Gastroesophageal sphincter (tissue), 4 donors: ENCODE measurements at regions not wholly inside any gene's neighbourhood (a gene's known extent, or its start where the extent isn't known, plus 50 kb on each side); places are given as distances from the start of the nearest gene placed in this dataset.

Experiments
- ATAC-seq: fragments of 150-250 bp; one replicate; pipeline ENCODE4 v1.9.1; 2016; ENCODE audit warnings: mild to moderate bottlenecking, moderate library complexity
- H3K27ac ChIP-seq, 4 donors: fragments of 200-600 bp; sonication (generic) in 3 of 4; 1 replicate in 3 of 4; 2 replicates in 1 of 4; pipeline ENCODE4 v1.5.1; 2016 to 2019
- H3K27me3 ChIP-seq: fragments of 200-600 bp; sonication (generic); one replicate; pipeline ENCODE4 v1.5.1; 2019
- H3K36me3 ChIP-seq, 2 donors: fragments of 200-600 bp; sonication (generic); one replicate each; pipeline ENCODE4 v1.5.1; 2019; ENCODE audit warnings: control low read depth in 1 of 2
- H3K4me1 ChIP-seq, 3 donors: fragments of 200-600 bp; sonication (generic); 1 replicate in 2 of 3; 2 replicates in 1 of 3; pipeline ENCODE4 v1.5.1; 2016 to 2019; ENCODE audit warnings: control low read depth in 2 of 3
- H3K4me3 ChIP-seq, 2 donors: fragments of 200-600 bp; sonication (generic); one replicate each; pipeline ENCODE4 v1.5.1; 2019; ENCODE audit warnings: mild to moderate bottlenecking in 1 of 2, moderate library complexity in 1 of 2
- H3K9me3 ChIP-seq, 3 donors: fragments of 200-600 bp; sonication (generic); one replicate each; pipeline ENCODE4 v1.5.1; 2017 to 2019; ENCODE audit warnings: control low read depth in 2 of 3
- EP300 ChIP-seq: sonication (generic); formaldehyde crosslinking; IDR thresholded peaks from one replicate; pipeline ENCODE4 v1.6.1; 2017; ENCODE audit warnings: antibody characterized with exemption, mild to moderate bottlenecking
- POLR2A ChIP-seq, 2 donors: fragments of 450-650 bp; IDR thresholded peaks; one replicate each; pipeline ENCODE4 v1.6.1; 2017; ENCODE audit warnings: antibody characterized with exemption in 2 of 2, mild to moderate bottlenecking in 2 of 2, moderate library complexity in 1 of 2
- POLR2AphosphoS5 ChIP-seq: sonication (generic); formaldehyde crosslinking; IDR thresholded peaks from one replicate; pipeline ENCODE4 v1.6.1; 2017; ENCODE audit warnings: antibody characterized with exemption
- WGBS, 2 donors: methylation state at CpG; one replicate each; pipeline ENCODE4 v1.1.5; 2018; ENCODE audit warnings: low coverage in 1 of 2; 5-methylcytosine and 5-hydroxymethylcytosine counted together
- TF ChIP-seq, protein P1 (sequence below), 4 experiments: fragments of 200-600 bp in 2 of 4; fragments of 450-650 bp in 2 of 4; sonication (generic) in 1 of 4; IDR thresholded peaks; one replicate each; pipeline ENCODE4 v1.5.1; 2017 to 2019; ENCODE audit warnings: antibody characterized with exemption in 4 of 4, mild to moderate bottlenecking in 2 of 4, moderate library complexity in 2 of 4

DNA sequence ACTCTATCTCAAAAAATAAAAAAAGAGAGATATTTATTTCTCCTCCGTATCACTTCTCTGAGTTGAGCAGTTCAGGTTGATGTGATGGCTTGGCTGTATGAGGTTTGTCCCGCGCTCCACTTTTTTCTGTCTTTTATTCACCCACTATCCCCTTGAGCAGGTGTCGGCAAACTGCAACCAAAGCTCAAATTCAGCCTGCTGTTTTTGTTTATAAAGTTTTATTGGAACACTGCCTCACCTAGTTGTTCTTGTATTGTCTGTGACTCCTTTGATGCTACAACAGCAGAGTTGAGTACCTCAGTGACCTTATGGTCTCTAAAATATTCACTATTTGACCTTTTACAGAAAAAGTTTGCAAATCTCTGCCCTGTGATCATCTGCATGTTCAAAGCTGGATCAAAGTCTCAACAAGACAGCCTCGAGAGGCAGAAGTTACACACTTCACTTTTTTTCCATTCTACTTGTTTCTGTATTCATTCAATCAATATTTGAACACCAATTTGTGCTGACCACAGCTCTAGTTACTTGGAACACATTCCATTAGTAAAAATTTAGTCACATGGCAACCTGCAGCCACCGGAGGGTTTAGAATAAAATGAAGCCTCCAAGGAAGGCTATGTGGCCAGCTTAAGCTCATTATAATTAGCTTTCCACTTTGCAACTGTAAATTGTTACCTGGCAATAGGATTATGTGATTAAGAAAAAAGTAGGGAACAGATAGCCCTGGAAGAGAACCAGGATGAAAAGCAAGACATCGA lies 945.8 kb downstream of the KCNJ2 start:
- no peaks in the 10 kb centered on the region for H3K4me1 ChIP-seq
- no peak for ATAC-seq
- no peaks in the 10 kb centered on the region for H3K36me3 ChIP-seq
- H3K27me3 ChIP-seq, result peaks cover 10% of the 10 kb centered on the region
- 77 to 79% methylated on average over 7 of the region's 7 CpGs for WGBS, 2 donors
- TF ChIP-seq EP300 (no peak), POLR2A (IDR thresholded peaks at IDR 0.05) (no peak), POLR2AphosphoS5 (no peak)
- TF ChIP-seq, protein P1, sequence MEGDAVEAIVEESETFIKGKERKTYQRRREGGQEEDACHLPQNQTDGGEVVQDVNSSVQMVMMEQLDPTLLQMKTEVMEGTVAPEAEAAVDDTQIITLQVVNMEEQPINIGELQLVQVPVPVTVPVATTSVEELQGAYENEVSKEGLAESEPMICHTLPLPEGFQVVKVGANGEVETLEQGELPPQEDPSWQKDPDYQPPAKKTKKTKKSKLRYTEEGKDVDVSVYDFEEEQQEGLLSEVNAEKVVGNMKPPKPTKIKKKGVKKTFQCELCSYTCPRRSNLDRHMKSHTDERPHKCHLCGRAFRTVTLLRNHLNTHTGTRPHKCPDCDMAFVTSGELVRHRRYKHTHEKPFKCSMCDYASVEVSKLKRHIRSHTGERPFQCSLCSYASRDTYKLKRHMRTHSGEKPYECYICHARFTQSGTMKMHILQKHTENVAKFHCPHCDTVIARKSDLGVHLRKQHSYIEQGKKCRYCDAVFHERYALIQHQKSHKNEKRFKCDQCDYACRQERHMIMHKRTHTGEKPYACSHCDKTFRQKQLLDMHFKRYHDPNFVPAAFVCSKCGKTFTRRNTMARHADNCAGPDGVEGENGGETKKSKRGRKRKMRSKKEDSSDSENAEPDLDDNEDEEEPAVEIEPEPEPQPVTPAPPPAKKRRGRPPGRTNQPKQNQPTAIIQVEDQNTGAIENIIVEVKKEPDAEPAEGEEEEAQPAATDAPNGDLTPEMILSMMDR (IDR thresholded peaks at IDR 0.05), result no peak
- H3K27ac ChIP-seq, result no peak overlapping the region
- no peaks in the 10 kb centered on the region for H3K9me3 ChIP-seq
- no peak overlapping the region for H3K4me3 ChIP-seq

DNA sequence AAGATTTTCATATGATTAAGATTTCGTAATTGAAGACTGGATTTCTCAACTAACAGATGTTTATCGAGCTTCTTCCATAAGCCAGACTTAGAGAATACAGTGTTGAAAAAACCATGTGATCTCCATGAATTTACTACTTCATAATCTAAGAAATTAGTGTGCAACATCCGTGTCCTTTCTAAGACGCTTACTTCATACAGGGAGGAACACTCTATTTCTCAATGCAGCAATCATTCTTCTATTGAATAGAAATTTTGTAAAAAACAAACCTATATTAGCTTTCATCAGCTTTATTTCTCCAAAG lies 946.3 kb downstream of the KCNJ2 start:
- WGBS, 2 donors, result 72 to 74% methylated on average over 4 of the region's 4 CpGs
- no peaks in the 10 kb centered on the region for H3K9me3 ChIP-seq
- H3K27ac ChIP-seq, result no peak overlapping the region
- ATAC-seq, result peak; percentile 48
- H3K27me3 ChIP-seq, result peaks cover 10% of the 10 kb centered on the region
- no peak for TF ChIP-seq POLR2A (IDR thresholded peaks at IDR 0.05)
- TF ChIP-seq, protein P1 (IDR thresholded peaks at IDR 0.05), result no peak
- H3K4me3 ChIP-seq, result no peak overlapping the region
- no peaks in the 10 kb centered on the region for H3K36me3 ChIP-seq
- H3K4me1 ChIP-seq, result no peaks in the 10 kb centered on the region

DNA sequence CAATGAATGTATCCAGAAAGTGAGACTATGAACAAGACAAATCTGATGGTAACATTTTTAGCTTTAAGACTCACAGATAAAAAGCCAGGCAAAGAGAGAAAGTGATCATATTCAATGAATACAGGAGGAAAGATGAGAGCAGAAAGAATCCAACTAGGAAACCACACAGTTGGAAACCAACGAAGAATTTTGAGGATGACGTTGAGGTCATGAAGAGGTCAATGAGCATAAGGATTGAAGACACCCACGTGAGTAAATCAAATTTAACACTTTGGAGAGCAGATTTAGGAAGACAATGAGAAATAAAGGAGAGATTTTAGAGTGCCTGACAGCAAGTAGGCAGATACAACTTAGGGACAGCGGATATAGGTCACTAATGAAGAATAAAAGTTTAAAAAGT lies 948.1 kb downstream of the KCNJ2 start:
- ATAC-seq, result no peak
- Histone ChIP-seq H3K9me3 (no peaks in the 10 kb centered on the region), H3K36me3 (no peaks in the 10 kb centered on the region), H3K4me3 (no peak overlapping the region), H3K27ac (no peak overlapping the region), H3K27me3 (peaks cover 10% of the 10 kb centered on the region), H3K4me1 (no peaks in the 10 kb centered on the region)
- WGBS, 2 donors, result 36 to 74% methylated on average over 3 to 4 of the region's 4 CpGs
- TF ChIP-seq POLR2AphosphoS5, result no peak
- no peak for TF ChIP-seq POLR2A (IDR thresholded peaks at IDR 0.05)
- TF ChIP-seq, protein P1 (IDR thresholded peaks at IDR 0.05), result no peak
- no peak for TF ChIP-seq EP300

DNA sequence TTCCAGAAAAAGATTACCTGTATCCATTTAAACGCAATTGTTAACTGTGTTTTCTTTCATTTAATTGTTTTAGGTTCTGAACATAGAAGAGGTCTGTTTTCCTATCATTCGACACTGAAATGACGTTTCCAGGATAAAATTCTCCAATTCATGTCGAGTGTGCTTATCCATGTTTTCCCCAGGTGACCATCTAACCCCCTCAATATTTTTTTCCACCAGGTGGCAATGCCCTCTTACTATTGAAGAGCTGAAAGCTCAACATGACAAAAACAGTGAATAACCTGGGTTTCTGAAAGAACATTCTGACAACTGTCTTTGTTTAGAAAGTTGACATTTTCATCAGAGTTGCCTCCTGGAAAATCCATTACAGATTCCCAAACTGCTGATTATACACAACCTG lies 948.7 kb downstream of the KCNJ2 start:
- no peak for ATAC-seq
- Histone ChIP-seq H3K27me3 (peaks cover 10% of the 10 kb centered on the region), H3K4me3 (no peak overlapping the region), H3K9me3 (no peaks in the 10 kb centered on the region), H3K4me1 (no peaks in the 10 kb centered on the region), H3K27ac (no peak overlapping the region), H3K36me3 (no peaks in the 10 kb centered on the region)
- TF ChIP-seq, protein P1 (IDR thresholded peaks at IDR 0.05), result peak in 1 of 4 experiments; percentile 28
- TF ChIP-seq POLR2AphosphoS5 (no peak), POLR2A (IDR thresholded peaks at IDR 0.05) (no peak)
- WGBS, 2 donors, result 62 to 75% methylated on average over 4 of the region's 4 CpGs

DNA sequence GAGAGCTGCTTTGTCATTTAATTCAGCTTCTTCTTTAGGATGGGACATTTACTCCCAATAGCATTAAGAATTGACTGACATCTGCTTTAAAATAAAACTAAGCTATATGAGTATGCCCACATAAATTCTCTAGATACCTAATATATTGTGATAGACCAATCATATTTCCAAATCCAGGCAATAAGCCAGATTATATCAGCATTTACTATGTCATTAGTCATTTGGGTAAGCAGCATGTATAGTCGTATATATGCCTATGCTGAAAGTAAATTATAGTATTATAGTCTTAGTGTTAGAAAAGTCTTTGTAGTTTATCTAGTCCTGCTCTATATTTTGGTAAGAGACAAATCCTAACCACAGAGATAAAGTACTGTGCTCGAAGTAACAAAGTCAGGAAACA lies 958.1 kb downstream of the KCNJ2 start:
- H3K27ac ChIP-seq, result no peak overlapping the region
- no peak for ATAC-seq
- WGBS, 2 donors, result 54 to 85% methylated on average over 2 of the region's 2 CpGs
- no peaks in the 10 kb centered on the region for H3K27me3 ChIP-seq
- no peaks in the 10 kb centered on the region for H3K4me1 ChIP-seq
- no peak overlapping the region for H3K4me3 ChIP-seq
- peaks cover 0 to 13% (median 0%) of the 10 kb centered on the region in 3 donors for H3K9me3 ChIP-seq
- TF ChIP-seq EP300, result no peak
- no peak for TF ChIP-seq POLR2A (IDR thresholded peaks at IDR 0.05)
- TF ChIP-seq POLR2AphosphoS5, result no peak
- TF ChIP-seq, protein P1 (IDR thresholded peaks at IDR 0.05), result no peak
- H3K36me3 ChIP-seq, result no peaks in the 10 kb centered on the region
